H1 (cell line): ENCODE measurements at regions not wholly inside any gene's neighbourhood (a gene's known extent, or its start where the extent isn't known, plus 50 kb on each side); places are given as distances from the start of the nearest gene placed in this dataset.
A peak's percentile ranks its signal among the peaks of the same experiment; 100 is the strongest.

Experiments used
- BACH1 ChIP-seq: IDR thresholded peaks from 2 replicates; pipeline ENCODE4 v1.6.1; 2012; ENCODE audit warnings: low read length, improper control_type of control experiment
- GABPA ChIP-seq: IDR thresholded peaks from 2 replicates; pipeline ENCODE4 v1.6.1; 2011; ENCODE audit warnings: mild to moderate bottlenecking, low read length, moderate library complexity, borderline replicate concordance; ENCODE audit not compliant: insufficient read depth
- TEAD4 ChIP-seq: IDR thresholded peaks from 2 replicates; pipeline ENCODE4 v1.6.1; 2012; ENCODE audit warnings: low read depth, low read length, inconsistent platforms, mixed read lengths
- TF ChIP-seq, protein P1 (sequence below): fragments of 300-600 bp; sonication (generic); IDR thresholded peaks from 2 replicates; pipeline ENCODE4 v1.7.1; 2012; ENCODE audit warnings: low read length, moderate library complexity, mild to moderate bottlenecking, inconsistent platforms; ENCODE audit not compliant: insufficient replicate concordance

DNA sequence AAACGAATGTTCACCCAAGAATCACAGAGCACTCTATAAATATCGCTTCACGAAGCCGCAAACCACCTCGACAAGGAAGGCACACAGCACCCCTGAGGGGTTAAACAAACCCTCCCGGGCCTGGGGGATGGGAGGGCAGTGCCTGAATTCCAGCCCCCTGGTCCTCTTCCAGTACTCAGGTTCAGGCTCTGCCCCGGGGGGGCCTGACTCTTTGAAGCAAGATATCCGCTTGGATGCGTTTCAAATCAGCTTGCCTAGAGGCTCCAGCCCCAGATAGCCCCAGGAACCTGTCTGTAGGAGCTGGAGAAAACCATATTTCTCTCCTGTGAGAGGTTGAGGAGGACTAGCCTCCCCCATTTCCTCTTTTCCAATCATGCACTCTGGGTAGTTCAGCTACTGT lies 194.7 kb downstream of the WNT5A start (continued):
- TF ChIP-seq, protein P1, sequence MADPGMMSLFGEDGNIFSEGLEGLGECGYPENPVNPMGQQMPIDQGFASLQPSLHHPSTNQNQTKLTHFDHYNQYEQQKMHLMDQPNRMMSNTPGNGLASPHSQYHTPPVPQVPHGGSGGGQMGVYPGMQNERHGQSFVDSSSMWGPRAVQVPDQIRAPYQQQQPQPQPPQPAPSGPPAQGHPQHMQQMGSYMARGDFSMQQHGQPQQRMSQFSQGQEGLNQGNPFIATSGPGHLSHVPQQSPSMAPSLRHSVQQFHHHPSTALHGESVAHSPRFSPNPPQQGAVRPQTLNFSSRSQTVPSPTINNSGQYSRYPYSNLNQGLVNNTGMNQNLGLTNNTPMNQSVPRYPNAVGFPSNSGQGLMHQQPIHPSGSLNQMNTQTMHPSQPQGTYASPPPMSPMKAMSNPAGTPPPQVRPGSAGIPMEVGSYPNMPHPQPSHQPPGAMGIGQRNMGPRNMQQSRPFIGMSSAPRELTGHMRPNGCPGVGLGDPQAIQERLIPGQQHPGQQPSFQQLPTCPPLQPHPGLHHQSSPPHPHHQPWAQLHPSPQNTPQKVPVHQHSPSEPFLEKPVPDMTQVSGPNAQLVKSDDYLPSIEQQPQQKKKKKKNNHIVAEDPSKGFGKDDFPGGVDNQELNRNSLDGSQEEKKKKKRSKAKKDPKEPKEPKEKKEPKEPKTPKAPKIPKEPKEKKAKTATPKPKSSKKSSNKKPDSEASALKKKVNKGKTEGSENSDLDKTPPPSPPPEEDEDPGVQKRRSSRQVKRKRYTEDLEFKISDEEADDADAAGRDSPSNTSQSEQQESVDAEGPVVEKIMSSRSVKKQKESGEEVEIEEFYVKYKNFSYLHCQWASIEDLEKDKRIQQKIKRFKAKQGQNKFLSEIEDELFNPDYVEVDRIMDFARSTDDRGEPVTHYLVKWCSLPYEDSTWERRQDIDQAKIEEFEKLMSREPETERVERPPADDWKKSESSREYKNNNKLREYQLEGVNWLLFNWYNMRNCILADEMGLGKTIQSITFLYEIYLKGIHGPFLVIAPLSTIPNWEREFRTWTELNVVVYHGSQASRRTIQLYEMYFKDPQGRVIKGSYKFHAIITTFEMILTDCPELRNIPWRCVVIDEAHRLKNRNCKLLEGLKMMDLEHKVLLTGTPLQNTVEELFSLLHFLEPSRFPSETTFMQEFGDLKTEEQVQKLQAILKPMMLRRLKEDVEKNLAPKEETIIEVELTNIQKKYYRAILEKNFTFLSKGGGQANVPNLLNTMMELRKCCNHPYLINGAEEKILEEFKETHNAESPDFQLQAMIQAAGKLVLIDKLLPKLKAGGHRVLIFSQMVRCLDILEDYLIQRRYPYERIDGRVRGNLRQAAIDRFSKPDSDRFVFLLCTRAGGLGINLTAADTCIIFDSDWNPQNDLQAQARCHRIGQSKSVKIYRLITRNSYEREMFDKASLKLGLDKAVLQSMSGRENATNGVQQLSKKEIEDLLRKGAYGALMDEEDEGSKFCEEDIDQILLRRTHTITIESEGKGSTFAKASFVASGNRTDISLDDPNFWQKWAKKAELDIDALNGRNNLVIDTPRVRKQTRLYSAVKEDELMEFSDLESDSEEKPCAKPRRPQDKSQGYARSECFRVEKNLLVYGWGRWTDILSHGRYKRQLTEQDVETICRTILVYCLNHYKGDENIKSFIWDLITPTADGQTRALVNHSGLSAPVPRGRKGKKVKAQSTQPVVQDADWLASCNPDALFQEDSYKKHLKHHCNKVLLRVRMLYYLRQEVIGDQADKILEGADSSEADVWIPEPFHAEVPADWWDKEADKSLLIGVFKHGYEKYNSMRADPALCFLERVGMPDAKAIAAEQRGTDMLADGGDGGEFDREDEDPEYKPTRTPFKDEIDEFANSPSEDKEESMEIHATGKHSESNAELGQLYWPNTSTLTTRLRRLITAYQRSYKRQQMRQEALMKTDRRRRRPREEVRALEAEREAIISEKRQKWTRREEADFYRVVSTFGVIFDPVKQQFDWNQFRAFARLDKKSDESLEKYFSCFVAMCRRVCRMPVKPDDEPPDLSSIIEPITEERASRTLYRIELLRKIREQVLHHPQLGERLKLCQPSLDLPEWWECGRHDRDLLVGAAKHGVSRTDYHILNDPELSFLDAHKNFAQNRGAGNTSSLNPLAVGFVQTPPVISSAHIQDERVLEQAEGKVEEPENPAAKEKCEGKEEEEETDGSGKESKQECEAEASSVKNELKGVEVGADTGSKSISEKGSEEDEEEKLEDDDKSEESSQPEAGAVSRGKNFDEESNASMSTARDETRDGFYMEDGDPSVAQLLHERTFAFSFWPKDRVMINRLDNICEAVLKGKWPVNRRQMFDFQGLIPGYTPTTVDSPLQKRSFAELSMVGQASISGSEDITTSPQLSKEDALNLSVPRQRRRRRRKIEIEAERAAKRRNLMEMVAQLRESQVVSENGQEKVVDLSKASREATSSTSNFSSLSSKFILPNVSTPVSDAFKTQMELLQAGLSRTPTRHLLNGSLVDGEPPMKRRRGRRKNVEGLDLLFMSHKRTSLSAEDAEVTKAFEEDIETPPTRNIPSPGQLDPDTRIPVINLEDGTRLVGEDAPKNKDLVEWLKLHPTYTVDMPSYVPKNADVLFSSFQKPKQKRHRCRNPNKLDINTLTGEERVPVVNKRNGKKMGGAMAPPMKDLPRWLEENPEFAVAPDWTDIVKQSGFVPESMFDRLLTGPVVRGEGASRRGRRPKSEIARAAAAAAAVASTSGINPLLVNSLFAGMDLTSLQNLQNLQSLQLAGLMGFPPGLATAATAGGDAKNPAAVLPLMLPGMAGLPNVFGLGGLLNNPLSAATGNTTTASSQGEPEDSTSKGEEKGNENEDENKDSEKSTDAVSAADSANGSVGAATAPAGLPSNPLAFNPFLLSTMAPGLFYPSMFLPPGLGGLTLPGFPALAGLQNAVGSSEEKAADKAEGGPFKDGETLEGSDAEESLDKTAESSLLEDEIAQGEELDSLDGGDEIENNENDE: no peak
- TF ChIP-seq BACH1 (no peak), GABPA (no peak), TEAD4 (peak; percentile 40; the same call in 1 of the 2 replicates)
